ENCODE measurements at regions not wholly inside any gene's neighbourhood (a gene's known extent, or its start where the extent isn't known, plus 50 kb on each side); places are given as distances from the start of the nearest gene placed in this dataset.

GRCh38 chr6:81451787-81452186 lies 300.7 kb downstream of the TENT5A start:
- TF ChIP-seq CTCF (conservative IDR thresholded peaks at IDR 0.05) (no peak), ZFX (IDR thresholded peaks at IDR 0.05) (no peak)
